ENCODE measurements at regions not wholly inside any gene's neighbourhood (a gene's known extent, or its start where the extent isn't known, plus 50 kb on each side); places are given as distances from the start of the nearest gene placed in this dataset.
"Not testable (repeated sequence)": the region's sequence is repeated elsewhere in the genome, so short reads cannot be mapped to it uniquely, and the experiment has no call there.

DNA sequence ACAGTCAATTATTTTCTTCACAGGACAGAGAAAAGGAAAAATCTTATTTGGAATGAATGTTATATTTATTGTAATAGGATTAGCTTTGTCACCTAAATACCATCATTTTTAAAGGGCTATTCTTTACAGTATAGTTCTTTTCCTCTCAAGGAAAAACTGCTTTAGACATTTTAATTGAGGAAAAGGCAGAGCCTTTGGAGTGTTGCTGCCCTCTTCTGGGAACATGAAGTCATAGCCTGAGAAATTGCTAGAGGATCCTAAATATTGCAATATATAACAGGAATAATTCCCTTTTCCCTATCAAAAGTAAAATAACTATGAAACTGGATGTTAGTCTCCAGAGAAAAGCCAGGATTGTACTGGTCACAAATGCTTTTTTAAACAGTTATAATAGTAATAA lies 81.8 kb upstream of the NOTCH2NLA start:
- H3K4me1 ChIP-seq; H3K4me3 ChIP-seq; H3K36me3 ChIP-seq; intact Hi-C loops (cut with DNase I; ENCODE audit: low total_unique reads); H3K27me3 ChIP-seq (replicated peaks in 1 of 7); DNase-seq; H3K9me3 ChIP-seq; H3K27ac ChIP-seq: not testable (repeated sequence)

DNA sequence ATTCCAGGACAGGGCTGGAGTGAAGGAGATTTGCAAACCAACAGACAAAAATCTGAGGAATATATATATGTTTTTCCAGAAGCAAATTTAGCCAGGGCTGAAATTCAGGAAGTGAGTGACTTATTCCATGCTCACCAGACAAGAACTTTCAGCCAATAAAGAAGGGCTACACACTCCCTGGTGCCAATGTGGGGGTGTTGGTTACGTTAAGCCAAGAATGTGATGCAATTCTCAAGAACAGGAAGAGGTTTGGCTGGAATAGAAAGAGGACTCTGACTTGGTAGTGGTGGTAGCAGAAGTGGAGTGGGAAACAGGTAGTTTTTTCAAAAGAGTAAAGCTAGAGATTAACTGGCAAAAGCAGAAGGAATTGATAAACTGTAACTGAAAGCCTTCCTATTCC lies 80.6 kb upstream of the NOTCH2NLA start:
- no CpG with 5 or more reads among the region's 1 CpG for WGBS, 5 donors
- H3K27ac ChIP-seq; H3K4me3 ChIP-seq; H3K4me1 ChIP-seq; DNase-seq; H3K36me3 ChIP-seq; H3K27me3 ChIP-seq (replicated peaks in 1 of 7); intact Hi-C loops (cut with DNase I; ENCODE audit: low total_unique reads); H3K9me3 ChIP-seq: not testable (repeated sequence)

DNA sequence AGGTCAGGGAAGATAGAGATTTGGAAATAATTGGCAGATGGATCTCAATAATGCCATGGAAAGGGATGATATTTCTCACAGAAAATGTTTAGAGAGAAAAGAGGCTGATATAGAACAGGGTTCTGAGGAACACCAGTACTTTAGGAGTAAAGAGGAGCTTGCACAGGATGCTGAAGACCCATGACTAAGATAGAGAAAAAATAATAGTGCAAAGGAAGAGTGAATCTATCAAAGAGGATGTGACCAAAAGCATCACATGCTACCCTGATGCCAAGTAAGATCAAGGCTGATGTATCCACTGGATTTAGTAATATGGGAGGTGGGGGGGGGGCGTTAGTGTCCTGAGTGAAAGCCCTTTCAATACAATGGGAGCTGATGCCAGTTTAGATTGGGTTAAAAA lies 80.1 kb upstream of the NOTCH2NLA start:
- H3K4me1 ChIP-seq; H3K36me3 ChIP-seq; H3K4me3 ChIP-seq; intact Hi-C loops (cut with DNase I; ENCODE audit: low total_unique reads); H3K27me3 ChIP-seq (replicated peaks in 1 of 7); DNase-seq; H3K9me3 ChIP-seq; H3K27ac ChIP-seq: not testable (repeated sequence)
- WGBS, 5 donors: 57 to 76% (median 73%) methylated on average over 1 of the region's 1 CpG; no CpG with 5 or more reads in 1 of the 5 donors

DNA sequence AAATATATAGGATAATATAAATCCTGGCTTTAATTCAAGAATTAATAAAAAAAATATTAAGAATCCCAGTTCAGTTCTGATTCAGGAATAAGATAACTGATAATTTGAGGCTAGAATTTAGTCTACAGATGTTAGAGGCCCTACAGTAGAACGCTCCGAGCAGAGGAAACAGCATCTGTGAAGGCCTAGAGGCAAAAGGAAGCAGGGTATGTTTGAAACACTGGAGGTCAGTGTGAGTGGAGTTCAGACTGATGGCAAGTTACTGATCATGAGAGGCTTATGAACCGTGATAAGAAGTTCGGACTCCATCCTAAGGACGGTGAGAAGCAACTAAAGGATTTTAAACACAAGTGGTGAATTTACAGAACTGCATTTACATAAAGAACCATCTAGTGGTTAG lies 79.3 kb upstream of the NOTCH2NLA start:
- H3K36me3 ChIP-seq; DNase-seq; H3K27ac ChIP-seq; H3K4me1 ChIP-seq; H3K4me3 ChIP-seq; H3K27me3 ChIP-seq (replicated peaks in 1 of 7); intact Hi-C loops (cut with DNase I; ENCODE audit: low total_unique reads); H3K9me3 ChIP-seq: not testable (repeated sequence)
- WGBS, 5 donors: 42 to 79% (median 64%) methylated on average over 3 of the region's 5 CpGs

DNA sequence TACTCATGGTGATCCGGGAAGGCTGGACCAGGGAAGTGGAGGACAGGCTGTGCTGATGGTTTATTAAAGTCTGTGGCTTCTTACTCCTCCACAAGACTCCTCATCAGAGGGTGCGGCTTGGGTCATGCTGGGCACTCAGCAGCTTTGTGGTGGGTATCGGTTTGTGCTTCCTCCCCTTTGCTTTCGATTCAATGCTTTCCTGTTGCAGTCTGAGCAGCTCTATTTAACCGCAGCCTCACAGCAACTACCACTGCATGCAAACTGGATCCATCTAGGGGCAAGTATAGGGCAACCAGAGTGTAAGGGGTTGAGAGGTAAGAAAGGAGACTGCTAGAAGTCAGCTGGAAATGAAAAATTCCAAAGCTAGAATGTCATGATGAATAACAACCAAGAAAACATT lies 78.8 kb upstream of the NOTCH2NLA start:
- H3K4me1 ChIP-seq; DNase-seq; H3K9me3 ChIP-seq; H3K27ac ChIP-seq; H3K27me3 ChIP-seq (replicated peaks in 1 of 7); intact Hi-C loops (cut with DNase I; ENCODE audit: low total_unique reads); H3K4me3 ChIP-seq; H3K36me3 ChIP-seq: not testable (repeated sequence)
- WGBS, 5 donors: no CpG with 5 or more reads among the region's 5 CpGs

DNA sequence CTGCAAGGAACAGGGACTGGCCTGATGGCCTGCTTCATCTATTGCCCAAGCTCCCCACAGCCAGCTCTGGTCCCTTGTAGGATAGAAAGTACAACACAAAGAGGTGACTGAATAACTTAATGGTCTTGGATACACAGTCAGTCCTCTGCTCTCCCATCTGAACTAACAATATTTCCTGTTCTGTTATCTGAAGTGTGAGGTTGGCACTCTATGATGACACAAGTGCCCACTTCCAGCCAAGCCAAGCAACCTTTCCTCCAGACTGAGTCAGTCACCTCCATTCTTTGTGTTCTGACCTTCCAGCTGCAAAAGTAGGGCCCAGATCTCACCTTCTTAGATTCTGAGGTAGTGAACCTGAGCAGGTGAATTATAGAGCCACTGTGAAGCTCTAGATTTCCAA lies 77.8 kb upstream of the NOTCH2NLA start:
- H3K36me3 ChIP-seq; intact Hi-C loops (cut with DNase I; ENCODE audit: low total_unique reads); H3K9me3 ChIP-seq; H3K27me3 ChIP-seq (replicated peaks in 1 of 7); H3K4me1 ChIP-seq; H3K4me3 ChIP-seq; H3K27ac ChIP-seq; DNase-seq: not testable (repeated sequence)

DNA sequence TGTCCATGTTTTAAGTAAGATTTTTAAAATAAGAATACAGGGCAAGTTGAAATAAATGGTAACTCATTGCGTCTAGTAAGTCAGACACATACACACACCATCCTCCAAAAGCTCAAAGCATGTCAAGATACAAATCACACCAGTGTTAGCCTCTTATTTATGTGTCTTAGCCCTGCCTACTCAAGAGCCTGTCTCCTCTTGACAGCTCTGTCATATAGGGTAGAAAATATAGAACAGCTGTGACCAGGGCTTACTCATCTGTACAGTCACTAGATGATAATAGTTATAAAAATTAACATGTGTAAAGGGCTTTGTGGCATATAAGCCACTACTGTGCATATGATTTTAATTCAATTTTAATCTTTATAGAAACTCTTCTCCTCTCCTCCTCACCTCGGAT lies 76.6 kb upstream of the NOTCH2NLA start:
- intact Hi-C loops (cut with DNase I; ENCODE audit: low total_unique reads); H3K27me3 ChIP-seq (replicated peaks in 1 of 7): not testable (repeated sequence)
- whole genome bisulfite sequencing, 5 donors: no CpG with 5 or more reads among the region's 2 CpGs

DNA sequence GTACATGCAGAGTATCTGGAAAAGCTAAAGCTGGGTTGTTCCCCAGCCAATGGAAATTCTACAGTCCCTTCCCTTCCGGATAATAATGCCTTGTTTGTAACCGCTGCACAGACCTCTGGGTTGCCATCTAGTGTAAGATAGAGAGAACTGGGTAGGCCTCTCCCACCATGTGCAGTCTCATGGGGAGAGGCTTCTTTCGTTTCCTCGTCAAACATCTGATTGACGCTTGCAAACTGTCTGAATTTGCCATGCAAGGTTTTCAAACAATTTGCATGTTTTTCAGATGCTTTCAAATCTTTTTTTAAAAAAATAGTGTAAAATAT lies 69.7 kb upstream of the NOTCH2NLA start:
- WGBS, 5 donors: no CpG with 5 or more reads among the region's 5 CpGs

More for the DNA sequence above, 76.6 kb upstream of the NOTCH2NLA start:
- not testable (repeated sequence) for DNase-seq, H3K4me1 ChIP-seq, H3K36me3 ChIP-seq, H3K9me3 ChIP-seq, H3K27ac ChIP-seq, H3K4me3 ChIP-seq

DNA sequence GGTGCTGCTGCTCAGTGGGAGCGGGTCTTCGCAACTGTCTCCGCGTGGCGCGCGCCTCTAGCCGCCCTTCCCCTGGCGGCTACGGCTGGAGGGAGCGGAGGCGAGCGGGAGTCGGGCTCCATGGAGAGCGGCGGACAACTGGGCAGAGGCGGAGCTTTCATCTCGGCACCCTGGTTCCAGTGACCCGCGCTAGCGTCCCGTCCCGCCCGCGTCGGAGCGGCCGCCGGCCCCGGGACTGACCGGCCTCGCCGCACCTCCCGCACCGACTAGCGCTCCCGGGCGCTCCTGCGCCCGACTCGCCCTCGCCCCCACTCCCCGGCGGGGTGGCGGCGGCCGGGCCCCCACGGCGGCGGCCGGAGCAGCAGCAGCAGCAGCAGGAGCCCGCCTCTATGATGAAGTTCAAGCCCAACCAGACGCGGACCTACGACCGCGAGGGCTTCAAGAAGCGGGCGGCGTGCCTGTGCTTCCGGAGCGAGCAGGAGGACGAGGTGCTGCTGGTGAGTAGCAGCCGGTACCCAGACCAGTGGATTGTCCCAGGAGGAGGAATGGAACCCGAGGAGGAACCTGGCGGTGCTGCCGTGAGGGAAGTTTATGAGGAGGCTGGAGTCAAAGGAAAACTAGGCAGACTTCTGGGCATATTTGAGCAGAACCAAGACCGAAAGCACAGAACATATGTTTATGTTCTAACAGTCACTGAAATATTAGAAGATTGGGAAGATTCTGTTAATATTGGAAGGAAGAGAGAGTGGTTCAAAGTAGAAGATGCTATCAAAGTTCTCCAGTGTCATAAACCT lies 69.2 kb upstream of the NOTCH2NLA start:
- H3K36me3 ChIP-seq; H3K27me3 ChIP-seq (replicated peaks in 1 of 7); intact Hi-C loops (cut with DNase I; ENCODE audit: low total_unique reads); DNase-seq; H3K27ac ChIP-seq; H3K4me3 ChIP-seq; H3K4me1 ChIP-seq; H3K9me3 ChIP-seq: not testable (repeated sequence)
- no CpG with 5 or more reads among the region's 68 CpGs for WGBS, 5 donors

More for the DNA sequence above, 69.7 kb upstream of the NOTCH2NLA start:
- H3K36me3 ChIP-seq; intact Hi-C loops (cut with DNase I; ENCODE audit: low total_unique reads); H3K4me3 ChIP-seq; DNase-seq; H3K27me3 ChIP-seq (replicated peaks in 1 of 7); H3K27ac ChIP-seq; H3K9me3 ChIP-seq; H3K4me1 ChIP-seq: not testable (repeated sequence)

DNA sequence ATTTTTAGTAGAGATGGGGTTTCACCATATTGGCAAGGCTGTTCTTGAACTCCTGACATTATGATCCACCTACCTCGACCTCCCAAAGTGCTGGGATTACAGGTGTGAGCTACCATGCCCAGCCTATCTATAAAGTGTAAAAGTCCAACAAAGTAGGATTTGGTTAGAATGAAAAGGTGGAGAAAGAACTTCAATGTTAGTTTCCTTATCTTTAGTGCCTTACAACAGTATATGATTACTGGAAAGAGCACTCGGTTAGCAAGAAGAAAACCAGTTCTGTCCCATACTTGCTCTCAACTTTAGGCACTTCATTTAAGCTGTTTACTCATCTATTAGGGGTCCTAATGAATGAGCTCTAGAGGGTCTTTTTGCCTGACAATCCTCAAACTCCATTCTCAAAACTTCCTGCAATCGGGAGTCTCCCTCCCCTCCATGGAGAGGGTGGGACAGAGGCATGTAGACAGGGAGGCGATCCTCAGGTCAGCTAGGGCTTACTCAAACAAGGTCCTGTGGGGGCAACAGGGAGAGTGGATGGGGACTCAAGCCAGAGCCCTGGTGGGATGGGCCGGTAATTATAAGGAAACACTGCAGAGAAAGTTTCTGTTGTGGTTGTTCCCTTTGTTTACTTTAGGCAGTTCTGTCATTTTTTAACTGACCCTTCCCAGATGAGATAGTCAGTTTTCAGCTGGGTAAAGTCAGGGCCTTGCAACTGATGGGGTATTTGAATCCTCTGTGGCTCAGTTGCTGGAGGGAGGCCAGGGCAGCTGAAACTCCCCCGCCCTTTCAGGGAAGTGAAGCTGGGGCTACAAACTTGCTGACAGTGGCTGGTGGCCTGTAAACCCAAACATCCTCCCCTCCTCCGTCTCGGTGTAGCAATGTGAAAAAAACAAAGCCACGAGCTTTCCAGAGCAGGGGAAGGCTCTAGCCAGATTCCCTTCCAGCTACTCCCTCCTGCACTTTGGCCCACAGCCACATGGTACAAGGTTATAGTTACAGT lies 64.4 kb upstream of the NOTCH2NLA start:
- DNase-seq; H3K27me3 ChIP-seq (replicated peaks in 1 of 7); H3K36me3 ChIP-seq; H3K27ac ChIP-seq; H3K4me1 ChIP-seq; H3K9me3 ChIP-seq; intact Hi-C loops (cut with DNase I; ENCODE audit: low total_unique reads); H3K4me3 ChIP-seq: not testable (repeated sequence)
- WGBS, 5 donors: no CpG with 5 or more reads among the region's 9 CpGs

DNA sequence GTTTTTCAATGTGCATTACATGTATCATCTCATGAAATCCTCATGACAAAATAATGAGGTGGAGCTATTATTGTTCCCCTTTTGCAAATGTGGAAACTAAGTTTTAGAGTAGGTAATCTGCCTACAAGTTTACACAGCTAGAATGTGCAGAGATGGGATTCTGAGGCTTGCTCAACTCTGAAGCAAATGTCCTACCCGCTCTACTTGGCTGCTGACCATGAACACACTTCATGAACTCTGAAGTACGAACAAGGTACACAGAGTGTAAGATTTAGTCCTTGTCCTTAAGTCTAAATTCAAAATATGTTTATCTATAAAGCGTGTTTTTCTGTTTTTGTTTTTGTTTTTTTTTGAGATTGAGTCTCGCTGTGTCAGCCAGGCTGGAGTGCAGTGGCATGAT lies 63.6 kb upstream of the NOTCH2NLA start:
- WGBS, 5 donors: no CpG with 5 or more reads among the region's 4 CpGs
- H3K27me3 ChIP-seq (replicated peaks in 1 of 7); H3K36me3 ChIP-seq; H3K4me1 ChIP-seq; H3K4me3 ChIP-seq; DNase-seq; intact Hi-C loops (cut with DNase I; ENCODE audit: low total_unique reads); H3K9me3 ChIP-seq; H3K27ac ChIP-seq: not testable (repeated sequence)

Measured in spleen (tissue), 11 donors.